IPS-15b (cell line): ENCODE measurements at regions not wholly inside any gene's neighbourhood (a gene's known extent, or its start where the extent isn't known, plus 50 kb on each side); places are given as distances from the start of the nearest gene placed in this dataset.

ENCODE experiments used
- H3K27me3 ChIP-seq: one replicate; pipeline ENCODE4 v1.6.1; 2013; ENCODE audit warnings: low read length; ENCODE audit not compliant: control insufficient read depth, insufficient read depth
- H3K36me3 ChIP-seq: one replicate; pipeline ENCODE4 v1.6.1; 2013; ENCODE audit warnings: low read length; ENCODE audit not compliant: control insufficient read depth, insufficient read depth
- H3K4me1 ChIP-seq: one replicate; pipeline ENCODE4 v1.6.1; 2013; ENCODE audit warnings: mild to moderate bottlenecking, low read length; ENCODE audit not compliant: control insufficient read depth, insufficient read depth
- H3K4me3 ChIP-seq: one replicate; pipeline ENCODE4 v1.5.1; 2013; ENCODE audit warnings: low read depth, low read length
- H3K9ac ChIP-seq: one replicate; pipeline ENCODE4 v1.6.1; 2013; ENCODE audit warnings: low read depth, mild to moderate bottlenecking, low read length
- H3K9me3 ChIP-seq: one replicate; pipeline ENCODE4 v1.6.1; 2013; ENCODE audit warnings: mild to moderate bottlenecking, low read length; ENCODE audit not compliant: control insufficient read depth, insufficient read depth

GRCh38 chr14:25110106-25110505, 60.2 kb upstream of the STXBP6 start:
- Histone ChIP-seq H3K4me1 (peaks cover 2% of the 10 kb centered on the region), H3K36me3 (no peaks in the 10 kb centered on the region), H3K27me3 (no peaks in the 10 kb centered on the region), H3K9ac (no peak overlapping the region), H3K4me3 (no peak overlapping the region), H3K9me3 (no peaks in the 10 kb centered on the region)

DNA sequence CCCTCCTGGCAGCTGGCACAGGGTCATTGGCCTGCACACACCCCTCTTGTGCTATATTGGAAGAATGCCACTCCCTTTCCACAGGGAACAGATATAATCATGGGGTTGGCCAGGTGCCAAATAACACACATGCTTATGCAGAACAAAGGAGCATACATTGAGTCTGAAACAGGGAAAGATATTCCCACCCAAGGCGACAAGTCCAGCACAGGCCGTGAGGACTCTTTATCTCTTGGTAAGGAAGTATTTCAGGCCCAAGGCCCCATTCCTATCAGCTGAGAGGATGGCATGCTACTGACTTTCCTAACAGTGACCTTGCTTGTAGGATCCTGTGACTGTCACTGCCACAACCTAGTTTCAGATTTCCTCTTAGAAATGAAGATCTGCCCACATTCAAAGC, 59.0 kb upstream of the STXBP6 start:
- Histone ChIP-seq H3K36me3 (no peaks in the 10 kb centered on the region), H3K27me3 (no peaks in the 10 kb centered on the region), H3K4me1 (peaks cover 2% of the 10 kb centered on the region), H3K9ac (no peak overlapping the region), H3K4me3 (no peak overlapping the region), H3K9me3 (no peaks in the 10 kb centered on the region)

DNA sequence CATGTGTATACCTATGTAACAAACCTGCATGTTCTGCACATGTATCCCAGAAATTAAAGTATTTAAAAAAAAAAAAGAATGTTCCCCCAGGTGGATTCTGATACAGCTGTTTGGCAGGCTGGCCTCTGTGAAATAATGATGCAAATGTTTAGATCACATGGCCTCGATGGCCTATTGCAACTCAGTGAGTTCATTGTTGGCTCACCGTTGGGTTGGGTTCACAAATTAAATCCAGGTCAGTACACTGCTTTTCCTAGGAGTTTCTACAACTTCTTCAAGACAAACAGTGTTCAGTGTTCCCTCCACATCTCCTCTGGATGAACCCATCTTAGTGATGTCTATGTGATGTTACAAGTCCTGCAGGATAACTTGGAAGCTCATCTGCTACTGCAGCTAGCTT, 58.3 kb upstream of the STXBP6 start:
- H3K9me3 ChIP-seq, result no peaks in the 10 kb centered on the region
- H3K4me3 ChIP-seq, result no peak overlapping the region

GRCh38 chr14:25103820-25104219, 53.9 kb upstream of the STXBP6 start:
- no peaks in the 10 kb centered on the region for H3K9me3 ChIP-seq
- H3K36me3 ChIP-seq, result no peaks in the 10 kb centered on the region
- no peaks in the 10 kb centered on the region for H3K27me3 ChIP-seq
- no peaks in the 10 kb centered on the region for H3K4me1 ChIP-seq
- H3K9ac ChIP-seq, result no peak overlapping the region
- H3K4me3 ChIP-seq, result no peak overlapping the region

More for the DNA sequence above, 58.3 kb upstream of the STXBP6 start:
- Histone ChIP-seq H3K9ac (no peak overlapping the region), H3K27me3 (no peaks in the 10 kb centered on the region), H3K4me1 (peaks cover 2% of the 10 kb centered on the region), H3K36me3 (no peaks in the 10 kb centered on the region)

DNA sequence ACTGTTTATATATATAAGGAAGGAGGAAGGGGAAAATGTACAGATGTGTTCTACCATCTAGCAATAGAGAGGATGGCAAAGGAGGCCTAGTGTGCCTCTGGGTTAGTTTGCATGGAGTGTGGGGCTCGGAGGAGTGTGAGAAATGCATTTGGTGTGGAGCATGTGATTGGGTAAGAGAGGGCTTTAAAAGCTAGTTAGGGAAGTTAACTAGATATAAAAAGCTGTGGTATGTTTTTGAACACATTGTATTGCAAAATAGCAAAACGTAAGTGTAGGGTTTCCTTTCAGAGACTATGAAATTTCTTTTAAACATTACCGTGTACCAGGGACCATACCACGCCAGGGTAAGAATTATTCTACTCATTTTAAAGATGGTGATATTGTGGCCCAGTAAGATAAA, 53.3 kb upstream of the STXBP6 start:
- no peak overlapping the region for H3K4me3 ChIP-seq
- H3K9ac ChIP-seq, result no peak overlapping the region
- H3K27me3 ChIP-seq, result no peaks in the 10 kb centered on the region
- H3K36me3 ChIP-seq, result no peaks in the 10 kb centered on the region
- H3K9me3 ChIP-seq, result no peaks in the 10 kb centered on the region
- no peaks in the 10 kb centered on the region for H3K4me1 ChIP-seq

GRCh38 chr14:25102788-25103187, 52.8 kb upstream of the STXBP6 start:
- Histone ChIP-seq H3K36me3 (no peaks in the 10 kb centered on the region), H3K9me3 (no peaks in the 10 kb centered on the region), H3K9ac (no peak overlapping the region), H3K27me3 (no peaks in the 10 kb centered on the region), H3K4me1 (no peaks in the 10 kb centered on the region), H3K4me3 (no peak overlapping the region)

GRCh38 chr14:25101276-25101675, 51.3 kb upstream of the STXBP6 start:
- Histone ChIP-seq H3K9me3 (no peaks in the 10 kb centered on the region), H3K9ac (no peak overlapping the region), H3K4me3 (no peak overlapping the region), H3K36me3 (no peaks in the 10 kb centered on the region), H3K27me3 (no peaks in the 10 kb centered on the region), H3K4me1 (no peaks in the 10 kb centered on the region)
